Dermis blood vessel endothelial cell (primary cell): ENCODE measurements at regions not wholly inside any gene's neighbourhood (a gene's known extent, or its start where the extent isn't known, plus 50 kb on each side); places are given as distances from the start of the nearest gene placed in this dataset.

Experiments used
- DNase-seq: peaks from one replicate; pipeline ENCODE4 v3.0.0; 2010

- DNase-seq, result no peak
Measured at GRCh38 chr15:47607695-47608094, 109.6 kb upstream of the SEMA6D start.

- DNase-seq, result no peak
Measured at GRCh38 chr15:47609693-47610092, 107.6 kb upstream of the SEMA6D start.

- DNase-seq, result no peak
Measured at GRCh38 chr15:47610736-47611135, 106.6 kb upstream of the SEMA6D start.

- DNase-seq, result peak; percentile 10
Measured at GRCh38 chr15:47614360-47615011, 102.8 kb upstream of the SEMA6D start.

GRCh38 chr15:47616876-47617275, 100.4 kb upstream of the SEMA6D start:
- DNase-seq, result no peak

GRCh38 chr15:47618241-47618640, 99.1 kb upstream of the SEMA6D start:
- no peak for DNase-seq

- no peak for DNase-seq
Measured at GRCh38 chr15:47620960-47621681, 96.2 kb upstream of the SEMA6D start.

GRCh38 chr15:47622055-47622454, 95.2 kb upstream of the SEMA6D start:
- no peak for DNase-seq

- no peak for DNase-seq
Measured at GRCh38 chr15:47624503-47624902, 92.8 kb upstream of the SEMA6D start.

- DNase-seq, result no peak
Measured at GRCh38 chr15:47639042-47639441, 78.3 kb upstream of the SEMA6D start.

- no peak for DNase-seq
Measured at GRCh38 chr15:47640079-47640478, 77.2 kb upstream of the SEMA6D start.

- DNase-seq, result no peak
Measured at GRCh38 chr15:47640901-47641300, 76.4 kb upstream of the SEMA6D start.

GRCh38 chr15:47644722-47645121, 72.6 kb upstream of the SEMA6D start:
- no peak for DNase-seq

GRCh38 chr15:47650564-47650963, 66.7 kb upstream of the SEMA6D start:
- DNase-seq, result no peak

GRCh38 chr15:47652328-47652727, 65.0 kb upstream of the SEMA6D start:
- DNase-seq, result no peak

GRCh38 chr15:47652844-47653243, 64.5 kb upstream of the SEMA6D start:
- no peak for DNase-seq

- no peak for DNase-seq
Measured at GRCh38 chr15:47661661-47662180, 55.6 kb upstream of the SEMA6D start.

GRCh38 chr15:47663101-47663500, 54.2 kb upstream of the SEMA6D start:
- DNase-seq, result no peak
